LNCaP clone FGC (cell line): ENCODE measurements at regions not wholly inside any gene's neighbourhood (a gene's known extent, or its start where the extent isn't known, plus 50 kb on each side); places are given as distances from the start of the nearest gene placed in this dataset.

Experiments
- DNase-seq: peaks from one replicate; pipeline ENCODE4 v3.0.0-alpha.2; 2011; ENCODE audit warnings: low read depth
- H3K4me3 ChIP-seq: 2 replicates; pipeline ENCODE4 v1.5.1; 2011; ENCODE audit warnings: mild to moderate bottlenecking, low read depth, low read length, control low read depth
- TF ChIP-seq, protein P1 (sequence below): IDR thresholded peaks from 2 replicates; pipeline ENCODE4 v1.5.1; 2012; ENCODE audit warnings: mild to moderate bottlenecking; ENCODE audit not compliant: control insufficient read depth, insufficient read depth; ENCODE audit errors: extremely low read depth

DNA sequence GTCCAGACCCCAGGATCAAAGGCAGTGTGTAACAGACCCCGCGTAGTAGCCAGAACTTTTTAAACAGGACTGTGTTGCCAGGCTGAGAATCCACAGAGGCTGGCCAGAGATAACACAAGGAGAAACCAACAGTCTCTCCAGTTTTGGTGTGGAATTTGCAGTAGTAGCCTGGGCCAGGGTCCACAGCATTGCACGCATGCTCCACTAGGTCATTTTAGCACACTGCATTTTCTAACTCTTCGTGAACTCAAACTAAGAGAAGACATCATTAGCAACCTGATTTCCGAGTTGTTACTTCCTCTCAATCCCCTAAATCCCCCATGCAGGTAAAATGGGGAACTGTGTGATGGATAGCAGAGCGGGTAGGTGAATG, 119.6 kb downstream of the BOD1 start:
- DNase-seq = no peak
- H3K4me3 ChIP-seq = no peak overlapping the region
- TF ChIP-seq, protein P1, sequence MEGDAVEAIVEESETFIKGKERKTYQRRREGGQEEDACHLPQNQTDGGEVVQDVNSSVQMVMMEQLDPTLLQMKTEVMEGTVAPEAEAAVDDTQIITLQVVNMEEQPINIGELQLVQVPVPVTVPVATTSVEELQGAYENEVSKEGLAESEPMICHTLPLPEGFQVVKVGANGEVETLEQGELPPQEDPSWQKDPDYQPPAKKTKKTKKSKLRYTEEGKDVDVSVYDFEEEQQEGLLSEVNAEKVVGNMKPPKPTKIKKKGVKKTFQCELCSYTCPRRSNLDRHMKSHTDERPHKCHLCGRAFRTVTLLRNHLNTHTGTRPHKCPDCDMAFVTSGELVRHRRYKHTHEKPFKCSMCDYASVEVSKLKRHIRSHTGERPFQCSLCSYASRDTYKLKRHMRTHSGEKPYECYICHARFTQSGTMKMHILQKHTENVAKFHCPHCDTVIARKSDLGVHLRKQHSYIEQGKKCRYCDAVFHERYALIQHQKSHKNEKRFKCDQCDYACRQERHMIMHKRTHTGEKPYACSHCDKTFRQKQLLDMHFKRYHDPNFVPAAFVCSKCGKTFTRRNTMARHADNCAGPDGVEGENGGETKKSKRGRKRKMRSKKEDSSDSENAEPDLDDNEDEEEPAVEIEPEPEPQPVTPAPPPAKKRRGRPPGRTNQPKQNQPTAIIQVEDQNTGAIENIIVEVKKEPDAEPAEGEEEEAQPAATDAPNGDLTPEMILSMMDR = no peak

- TF ChIP-seq, protein P1 = no peak
- H3K4me3 ChIP-seq = no peak overlapping the region
- DNase-seq = no peak
Measured at GRCh38 chr5:173496129-173496882, 120.1 kb downstream of the BOD1 start.

DNA sequence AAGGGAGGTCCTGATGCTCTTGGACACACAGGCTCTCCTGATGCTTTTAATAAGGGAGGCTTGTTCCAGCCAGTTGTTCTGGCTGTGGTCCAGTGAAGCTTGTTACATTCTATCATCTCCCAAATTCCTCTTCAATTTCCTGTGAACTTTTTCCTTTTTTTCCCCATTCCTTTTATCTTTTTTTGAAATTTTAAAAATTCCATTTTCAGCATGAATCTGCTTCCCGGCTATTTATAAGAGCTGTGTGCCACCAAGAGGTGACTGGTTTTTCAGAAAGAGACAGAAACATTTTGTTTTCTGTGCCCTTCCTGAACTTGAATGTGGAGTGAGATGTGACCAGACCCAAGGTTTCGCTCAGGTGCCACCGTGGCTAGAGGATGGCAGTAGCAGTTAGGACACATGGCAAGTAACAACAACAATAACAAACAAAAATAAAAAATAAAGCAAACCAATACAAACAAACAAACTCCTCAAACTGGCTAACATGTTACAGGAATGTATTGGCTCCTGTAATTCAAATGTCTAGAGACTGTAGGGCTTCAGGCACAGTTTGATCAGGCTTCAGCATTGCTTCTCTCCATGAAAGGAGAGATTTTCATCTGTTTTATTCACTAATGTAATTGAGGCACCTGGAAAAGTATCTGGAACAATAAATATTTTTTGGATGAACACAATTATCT, 121.1 kb downstream of the BOD1 start:
- H3K4me3 ChIP-seq = no peak overlapping the region
- TF ChIP-seq, protein P1 = no peak
- DNase-seq = no peak

- H3K4me3 ChIP-seq = no peak overlapping the region
- TF ChIP-seq, protein P1 = no peak
- DNase-seq = no peak
Measured at GRCh38 chr5:173494446-173494845, 122.0 kb downstream of the BOD1 start.

DNA sequence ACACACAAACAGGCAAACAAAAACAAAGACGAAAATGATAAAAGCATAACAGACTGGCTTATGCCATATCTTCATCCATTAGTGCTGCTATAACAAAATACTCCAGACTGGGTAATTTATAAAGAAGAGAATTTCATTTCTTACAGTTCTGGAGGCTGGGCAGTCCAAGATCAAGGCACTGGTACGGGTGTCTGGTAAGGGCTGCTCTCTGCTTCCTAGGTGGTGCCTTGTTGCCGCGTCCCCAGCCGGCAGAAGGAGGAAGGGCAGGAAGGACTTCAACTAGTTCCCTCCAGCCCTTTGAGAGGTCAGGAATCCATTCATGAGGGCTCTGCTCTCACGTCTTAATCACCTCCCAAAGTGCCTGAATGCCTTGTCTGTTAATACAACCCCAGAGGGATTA, 122.6 kb downstream of the BOD1 start:
- no peak for DNase-seq
- TF ChIP-seq, protein P1 = no peak
- no peak overlapping the region for H3K4me3 ChIP-seq

DNA sequence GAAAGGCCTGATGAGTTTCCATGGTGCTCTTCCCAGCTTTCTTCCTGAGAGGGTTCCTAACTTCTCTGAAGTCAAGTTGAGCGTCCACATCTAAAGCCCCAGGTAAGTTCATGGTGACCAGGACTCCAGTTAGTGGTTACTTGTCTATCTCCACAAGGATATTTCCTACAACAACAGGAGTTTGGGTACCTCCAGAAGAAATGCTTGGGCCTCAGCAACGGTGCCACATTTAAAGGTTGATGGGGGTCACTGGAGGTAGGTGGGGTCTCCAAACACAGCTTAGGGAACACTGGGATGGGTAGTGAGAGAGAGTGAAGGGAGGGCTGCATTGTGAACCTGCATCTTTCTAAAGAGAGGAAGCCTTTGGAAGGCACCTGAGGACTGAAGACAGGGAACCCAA, 123.4 kb downstream of the BOD1 start:
- DNase-seq = no peak
- TF ChIP-seq, protein P1 = no peak
- no peak overlapping the region for H3K4me3 ChIP-seq
